ENCODE measurements at regions not wholly inside any gene's neighbourhood (a gene's known extent, or its start where the extent isn't known, plus 50 kb on each side); places are given as distances from the start of the nearest gene placed in this dataset.

DNA sequence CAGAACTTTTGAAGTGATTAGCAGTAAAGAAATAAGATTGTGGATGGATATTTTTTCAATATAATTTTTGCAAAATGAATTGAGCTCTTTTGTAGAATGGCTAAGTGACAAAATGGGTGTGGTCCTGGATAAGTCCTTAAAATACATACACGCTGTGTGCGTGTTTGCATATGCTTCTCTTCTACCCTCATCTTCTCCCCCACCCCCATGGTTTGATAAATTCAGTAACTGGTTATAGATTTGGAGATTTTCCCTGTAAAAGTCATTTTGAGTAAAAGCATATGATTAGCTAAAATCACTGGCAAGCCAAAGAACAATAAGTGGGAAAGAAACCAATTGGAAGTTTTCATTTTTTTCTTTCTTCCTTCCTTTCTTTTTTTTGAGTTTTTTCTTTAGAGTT is 453.9 kb upstream of the MDFIC2 start (continued):
- TF ChIP-seq, protein P1, sequence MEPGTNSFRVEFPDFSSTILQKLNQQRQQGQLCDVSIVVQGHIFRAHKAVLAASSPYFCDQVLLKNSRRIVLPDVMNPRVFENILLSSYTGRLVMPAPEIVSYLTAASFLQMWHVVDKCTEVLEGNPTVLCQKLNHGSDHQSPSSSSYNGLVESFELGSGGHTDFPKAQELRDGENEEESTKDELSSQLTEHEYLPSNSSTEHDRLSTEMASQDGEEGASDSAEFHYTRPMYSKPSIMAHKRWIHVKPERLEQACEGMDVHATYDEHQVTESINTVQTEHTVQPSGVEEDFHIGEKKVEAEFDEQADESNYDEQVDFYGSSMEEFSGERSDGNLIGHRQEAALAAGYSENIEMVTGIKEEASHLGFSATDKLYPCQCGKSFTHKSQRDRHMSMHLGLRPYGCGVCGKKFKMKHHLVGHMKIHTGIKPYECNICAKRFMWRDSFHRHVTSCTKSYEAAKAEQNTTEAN (CRISPR knock-in tag; IDR thresholded peaks at IDR 0.05), result no peak
- TF ChIP-seq, protein P2, sequence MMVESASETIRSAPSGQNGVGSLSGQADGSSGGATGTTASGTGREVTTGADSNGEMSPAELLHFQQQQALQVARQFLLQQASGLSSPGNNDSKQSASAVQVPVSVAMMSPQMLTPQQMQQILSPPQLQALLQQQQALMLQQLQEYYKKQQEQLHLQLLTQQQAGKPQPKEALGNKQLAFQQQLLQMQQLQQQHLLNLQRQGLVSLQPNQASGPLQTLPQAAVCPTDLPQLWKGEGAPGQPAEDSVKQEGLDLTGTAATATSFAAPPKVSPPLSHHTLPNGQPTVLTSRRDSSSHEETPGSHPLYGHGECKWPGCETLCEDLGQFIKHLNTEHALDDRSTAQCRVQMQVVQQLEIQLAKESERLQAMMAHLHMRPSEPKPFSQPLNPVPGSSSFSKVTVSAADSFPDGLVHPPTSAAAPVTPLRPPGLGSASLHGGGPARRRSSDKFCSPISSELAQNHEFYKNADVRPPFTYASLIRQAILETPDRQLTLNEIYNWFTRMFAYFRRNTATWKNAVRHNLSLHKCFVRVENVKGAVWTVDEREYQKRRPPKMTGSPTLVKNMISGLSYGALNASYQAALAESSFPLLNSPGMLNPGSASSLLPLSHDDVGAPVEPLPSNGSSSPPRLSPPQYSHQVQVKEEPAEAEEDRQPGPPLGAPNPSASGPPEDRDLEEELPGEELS (CRISPR knock-in tag; IDR thresholded peaks at IDR 0.05), result no peak
- no peak for TF ChIP-seq ZNF263 (CRISPR knock-in tag; IDR thresholded peaks at IDR 0.05; ENCODE audit: low read depth)
- TF ChIP-seq, protein P3, sequence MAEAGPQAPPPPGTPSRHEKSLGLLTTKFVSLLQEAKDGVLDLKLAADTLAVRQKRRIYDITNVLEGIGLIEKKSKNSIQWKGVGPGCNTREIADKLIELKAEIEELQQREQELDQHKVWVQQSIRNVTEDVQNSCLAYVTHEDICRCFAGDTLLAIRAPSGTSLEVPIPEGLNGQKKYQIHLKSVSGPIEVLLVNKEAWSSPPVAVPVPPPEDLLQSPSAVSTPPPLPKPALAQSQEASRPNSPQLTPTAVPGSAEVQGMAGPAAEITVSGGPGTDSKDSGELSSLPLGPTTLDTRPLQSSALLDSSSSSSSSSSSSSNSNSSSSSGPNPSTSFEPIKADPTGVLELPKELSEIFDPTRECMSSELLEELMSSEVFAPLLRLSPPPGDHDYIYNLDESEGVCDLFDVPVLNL (CRISPR knock-in tag; IDR thresholded peaks at IDR 0.05; ENCODE audit: borderline replicate concordance, low read depth), result no peak

DNA sequence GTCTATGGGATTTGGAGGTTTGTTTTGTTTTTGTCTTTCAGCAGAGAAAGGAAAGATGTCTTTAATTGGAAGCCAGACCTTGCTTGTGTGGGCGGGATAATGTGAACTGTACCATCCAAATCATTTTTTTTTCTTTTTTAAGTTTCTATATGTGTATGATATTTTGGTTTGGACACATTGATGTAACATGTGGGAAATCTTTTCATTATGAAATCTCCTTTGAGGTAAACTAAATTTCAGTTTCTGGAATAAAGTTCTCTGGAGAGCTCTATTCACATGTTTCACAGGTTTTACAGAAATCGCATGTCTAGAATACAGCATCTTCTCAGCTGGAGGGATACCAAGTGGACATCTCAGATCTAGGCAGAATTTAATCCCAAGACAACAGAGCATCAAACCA is 451.5 kb upstream of the MDFIC2 start:
- Mint-ChIP-seq H3K27ac (no peak overlapping the region), H3K36me3 (no peaks in the 10 kb centered on the region), H3K4me1 (no peaks in the 10 kb centered on the region), H3K9me3 (no peaks in the 10 kb centered on the region), H3K4me3 (no peak overlapping the region), H3K27me3 (ENCODE audit: low read depth) (no peaks in the 10 kb centered on the region)
- no peak for ATAC-seq
- ChIA-PET POLR2A (no interaction called here), CTCF (no interaction called here)
- TF ChIP-seq TCF7 (CRISPR knock-in tag; IDR thresholded peaks at IDR 0.05; ENCODE audit: low read depth) (no peak), ESRRA (CRISPR knock-in tag; IDR thresholded peaks at IDR 0.05; ENCODE audit: borderline replicate concordance) (no peak), FOXP1 (CRISPR knock-in tag; IDR thresholded peaks at IDR 0.05; ENCODE audit: borderline replicate concordance) (no peak)
- TF ChIP-seq, protein P4, sequence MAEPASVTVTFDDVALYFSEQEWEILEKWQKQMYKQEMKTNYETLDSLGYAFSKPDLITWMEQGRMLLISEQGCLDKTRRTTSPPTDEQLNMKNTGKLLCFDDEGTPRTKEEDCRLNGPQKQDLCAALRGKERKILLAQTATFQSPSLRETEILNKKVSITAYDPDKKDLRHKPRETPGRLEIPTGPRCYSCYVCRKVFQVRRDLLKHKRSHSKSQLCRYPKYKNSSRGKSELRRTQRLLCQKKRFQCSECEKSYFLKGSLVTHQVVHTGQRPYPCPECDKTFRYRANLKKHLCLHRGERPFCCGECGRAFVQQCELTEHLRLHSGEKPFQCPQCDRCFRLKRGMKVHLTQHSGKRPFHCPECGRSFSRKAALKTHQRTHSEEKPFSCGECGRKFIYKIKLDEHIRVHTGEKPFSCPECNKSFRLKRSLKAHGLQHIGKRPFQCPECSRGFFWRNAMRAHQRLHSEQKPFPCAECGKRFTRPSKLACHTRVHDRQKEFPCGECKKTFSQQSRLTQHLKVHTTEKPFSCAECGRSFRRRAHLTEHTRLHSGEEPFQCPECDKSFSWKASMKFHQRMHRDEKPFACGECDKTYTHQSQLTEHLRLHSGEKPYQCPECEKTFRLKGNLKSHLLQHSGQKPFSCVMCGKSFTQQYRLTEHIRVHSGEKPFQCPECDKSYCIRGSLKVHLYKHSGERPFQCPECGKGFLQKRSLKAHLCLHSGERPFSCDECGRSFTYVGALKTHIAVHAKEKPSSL (CRISPR knock-in tag; conservative IDR thresholded peaks at IDR 0.05), result no peak
- DNase-seq (ENCODE audit: low spot score), result no peak

DNA sequence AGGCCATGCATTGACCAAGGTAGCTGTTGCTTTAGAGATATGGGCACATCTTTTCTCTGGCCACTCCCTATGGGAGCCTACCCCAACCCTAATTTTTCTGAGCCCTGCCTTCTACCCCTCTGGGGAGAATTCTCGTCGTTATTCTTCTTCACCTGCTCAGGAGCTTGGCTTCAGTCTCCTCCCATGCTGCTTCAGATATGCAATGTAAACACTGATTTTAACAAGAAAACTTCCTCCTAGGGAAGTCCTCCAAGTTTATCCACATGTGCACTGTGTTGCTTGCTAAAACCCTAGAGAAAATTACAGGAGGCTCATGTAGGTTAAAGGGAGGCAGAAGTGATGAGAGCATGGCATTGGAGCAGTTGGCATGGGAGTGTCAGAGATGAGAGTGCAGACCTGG is 445.2 kb upstream of the MDFIC2 start:
- no peak for DNase-seq (ENCODE audit: low spot score)
- no peaks in the 10 kb centered on the region for H3K36me3 Mint-ChIP-seq
- no peak for ATAC-seq
- no peak overlapping the region for H3K27ac Mint-ChIP-seq
- CTCF ChIA-PET, result no interaction called here
- no peak overlapping the region for H3K4me3 Mint-ChIP-seq
- no peaks in the 10 kb centered on the region for H3K27me3 Mint-ChIP-seq (ENCODE audit: low read depth)
- no peaks in the 10 kb centered on the region for H3K4me1 Mint-ChIP-seq
- peaks cover 6% of the 10 kb centered on the region for H3K9me3 Mint-ChIP-seq
- POLR2A ChIA-PET, result no interaction called here
- TF ChIP-seq ZNF671 (CRISPR knock-in tag; IDR thresholded peaks at IDR 0.05) (no peak), ZNF423 (CRISPR knock-in tag; IDR thresholded peaks at IDR 0.05) (no peak), SMAD4 (CRISPR knock-in tag; IDR thresholded peaks at IDR 0.05) (no peak)
- TF ChIP-seq, protein P5, sequence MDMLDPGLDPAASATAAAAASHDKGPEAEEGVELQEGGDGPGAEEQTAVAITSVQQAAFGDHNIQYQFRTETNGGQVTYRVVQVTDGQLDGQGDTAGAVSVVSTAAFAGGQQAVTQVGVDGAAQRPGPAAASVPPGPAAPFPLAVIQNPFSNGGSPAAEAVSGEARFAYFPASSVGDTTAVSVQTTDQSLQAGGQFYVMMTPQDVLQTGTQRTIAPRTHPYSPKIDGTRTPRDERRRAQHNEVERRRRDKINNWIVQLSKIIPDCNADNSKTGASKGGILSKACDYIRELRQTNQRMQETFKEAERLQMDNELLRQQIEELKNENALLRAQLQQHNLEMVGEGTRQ (CRISPR knock-in tag; IDR thresholded peaks at IDR 0.05), result no peak

DNA sequence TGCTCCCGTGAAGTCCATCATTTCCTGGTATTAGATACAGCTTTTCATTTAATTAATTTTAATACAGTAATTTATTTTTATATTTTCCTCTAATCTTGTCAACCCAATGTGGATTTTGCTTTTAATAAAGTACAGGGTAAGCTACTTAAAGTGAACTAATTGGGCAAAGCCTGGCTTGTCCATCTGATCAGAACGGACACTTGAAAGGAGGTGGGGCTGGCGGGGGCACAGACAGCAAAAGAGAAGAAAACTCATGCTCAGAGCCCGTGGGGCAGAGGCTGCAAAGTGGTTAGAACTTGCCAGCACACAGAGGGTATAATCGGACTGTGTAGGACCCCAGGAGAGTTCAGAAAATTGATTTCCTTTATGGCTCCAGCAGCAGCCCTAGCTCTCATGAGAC is 443.1 kb upstream of the MDFIC2 start:
- H3K27me3 Mint-ChIP-seq (ENCODE audit: low read depth), result no peaks in the 10 kb centered on the region
- no peak overlapping the region for H3K27ac Mint-ChIP-seq
- no peak for DNase-seq (ENCODE audit: low spot score)
- H3K4me3 Mint-ChIP-seq, result no peak overlapping the region
- no peaks in the 10 kb centered on the region for H3K4me1 Mint-ChIP-seq
- no peaks in the 10 kb centered on the region for H3K36me3 Mint-ChIP-seq
- CTCF ChIA-PET, result no interaction called here
- ATAC-seq, result no peak
- H3K9me3 Mint-ChIP-seq, result peaks cover 6% of the 10 kb centered on the region
- TF ChIP-seq FOXP1 (CRISPR knock-in tag; IDR thresholded peaks at IDR 0.05; ENCODE audit: borderline replicate concordance) (no peak), IRF2 (CRISPR knock-in tag; IDR thresholded peaks at IDR 0.05; ENCODE audit: borderline replicate concordance, low read depth) (no peak), GRHL2 (CRISPR knock-in tag; IDR thresholded peaks at IDR 0.05; ENCODE audit: insufficient replicate concordance, severe bottlenecking) (no peak), ETV6 (CRISPR knock-in tag; IDR thresholded peaks at IDR 0.05) (no peak)
- TF ChIP-seq, protein P6, sequence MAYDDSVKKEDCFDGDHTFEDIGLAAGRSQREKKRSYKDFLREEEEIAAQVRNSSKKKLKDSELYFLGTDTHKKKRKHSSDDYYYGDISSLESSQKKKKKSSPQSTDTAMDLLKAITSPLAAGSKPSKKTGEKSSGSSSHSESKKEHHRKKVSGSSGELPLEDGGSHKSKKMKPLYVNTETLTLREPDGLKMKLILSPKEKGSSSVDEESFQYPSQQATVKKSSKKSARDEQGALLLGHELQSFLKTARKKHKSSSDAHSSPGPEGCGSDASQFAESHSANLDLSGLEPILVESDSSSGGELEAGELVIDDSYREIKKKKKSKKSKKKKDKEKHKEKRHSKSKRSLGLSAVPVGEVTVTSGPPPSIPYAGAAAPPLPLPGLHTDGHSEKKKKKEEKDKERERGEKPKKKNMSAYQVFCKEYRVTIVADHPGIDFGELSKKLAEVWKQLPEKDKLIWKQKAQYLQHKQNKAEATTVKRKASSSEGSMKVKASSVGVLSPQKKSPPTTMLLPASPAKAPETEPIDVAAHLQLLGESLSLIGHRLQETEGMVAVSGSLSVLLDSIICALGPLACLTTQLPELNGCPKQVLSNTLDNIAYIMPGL (CRISPR knock-in tag; IDR thresholded peaks at IDR 0.05), result no peak
- TF ChIP-seq, protein P7, sequence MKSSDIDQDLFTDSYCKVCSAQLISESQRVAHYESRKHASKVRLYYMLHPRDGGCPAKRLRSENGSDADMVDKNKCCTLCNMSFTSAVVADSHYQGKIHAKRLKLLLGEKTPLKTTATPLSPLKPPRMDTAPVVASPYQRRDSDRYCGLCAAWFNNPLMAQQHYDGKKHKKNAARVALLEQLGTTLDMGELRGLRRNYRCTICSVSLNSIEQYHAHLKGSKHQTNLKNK (CRISPR knock-in tag; IDR thresholded peaks at IDR 0.05), result no peak
- POLR2A ChIA-PET, result no interaction called here

Measured in WTC11 (cell line).